ENCODE measurements at regions not wholly inside any gene's neighbourhood (a gene's known extent, or its start where the extent isn't known, plus 50 kb on each side); places are given as distances from the start of the nearest gene placed in this dataset.
A peak's percentile ranks its signal among the peaks of the same experiment; 100 is the strongest.

- no peaks in the 10 kb centered on the region for H3K4me1 ChIP-seq (replicated peaks)
- H3K36me3 ChIP-seq: no peaks in the 10 kb centered on the region
- H3K9me3 ChIP-seq: no peaks in the 10 kb centered on the region
- no peaks in the 10 kb centered on the region for H3K27me3 ChIP-seq (replicated peaks; ENCODE audit: insufficient read depth)
- 92% methylated on average over 2 of the region's 2 CpGs for WGBS
- no peak overlapping the region for H3K4me3 ChIP-seq
- no peak for DNase-seq (ENCODE audit: low spot score)
- intact Hi-C loops (cut with DNase I): no loop called here
- TF ChIP-seq, protein P1, sequence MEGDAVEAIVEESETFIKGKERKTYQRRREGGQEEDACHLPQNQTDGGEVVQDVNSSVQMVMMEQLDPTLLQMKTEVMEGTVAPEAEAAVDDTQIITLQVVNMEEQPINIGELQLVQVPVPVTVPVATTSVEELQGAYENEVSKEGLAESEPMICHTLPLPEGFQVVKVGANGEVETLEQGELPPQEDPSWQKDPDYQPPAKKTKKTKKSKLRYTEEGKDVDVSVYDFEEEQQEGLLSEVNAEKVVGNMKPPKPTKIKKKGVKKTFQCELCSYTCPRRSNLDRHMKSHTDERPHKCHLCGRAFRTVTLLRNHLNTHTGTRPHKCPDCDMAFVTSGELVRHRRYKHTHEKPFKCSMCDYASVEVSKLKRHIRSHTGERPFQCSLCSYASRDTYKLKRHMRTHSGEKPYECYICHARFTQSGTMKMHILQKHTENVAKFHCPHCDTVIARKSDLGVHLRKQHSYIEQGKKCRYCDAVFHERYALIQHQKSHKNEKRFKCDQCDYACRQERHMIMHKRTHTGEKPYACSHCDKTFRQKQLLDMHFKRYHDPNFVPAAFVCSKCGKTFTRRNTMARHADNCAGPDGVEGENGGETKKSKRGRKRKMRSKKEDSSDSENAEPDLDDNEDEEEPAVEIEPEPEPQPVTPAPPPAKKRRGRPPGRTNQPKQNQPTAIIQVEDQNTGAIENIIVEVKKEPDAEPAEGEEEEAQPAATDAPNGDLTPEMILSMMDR (IDR thresholded peaks at IDR 0.05): no peak
- TF ChIP-seq POLR2A (IDR thresholded peaks at IDR 0.05) (no peak), POLR2AphosphoS5 (IDR thresholded peaks at IDR 0.05) (no peak)
- H3K27ac ChIP-seq: no peak overlapping the region
Measured at GRCh38 chr12:92229381-92229780, 83.7 kb upstream of the BTG1 start.

- intact Hi-C loops (cut with DNase I): no loop called here
Measured at GRCh38 chr12:92226961-92227360, 81.3 kb upstream of the BTG1 start.

DNA sequence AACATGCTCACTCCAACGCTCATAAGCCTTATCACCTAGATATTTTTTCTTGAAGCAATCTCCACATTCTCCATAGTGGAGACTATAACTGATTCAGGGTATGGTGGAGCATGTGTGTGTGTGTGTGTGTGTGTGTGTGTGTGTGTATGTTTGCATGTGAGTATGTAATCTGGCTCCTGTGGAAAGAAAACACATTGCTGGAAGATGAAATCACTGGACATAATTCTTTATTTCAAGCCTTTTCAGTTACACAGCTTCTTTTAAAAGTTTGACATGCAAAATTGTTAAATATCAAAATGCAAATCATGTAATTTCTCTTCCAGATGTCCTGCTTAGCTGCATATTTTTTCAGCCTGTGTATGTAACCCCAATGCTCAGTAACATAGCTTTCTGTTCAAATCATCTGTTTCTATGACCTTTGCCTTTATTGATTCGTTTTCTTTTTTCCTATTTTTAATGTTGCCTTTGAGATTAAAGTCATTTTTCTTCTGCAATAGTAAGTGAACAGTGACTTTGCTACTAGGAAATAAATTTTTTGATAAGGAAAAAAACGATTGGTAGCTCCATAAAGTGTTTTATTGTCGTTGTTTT is 80.5 kb upstream of the BTG1 start:
- no peaks in the 10 kb centered on the region for H3K9me3 ChIP-seq
- intact Hi-C loops (cut with DNase I): no loop called here
- no peak overlapping the region for H3K4me3 ChIP-seq
- H3K4me1 ChIP-seq (replicated peaks): no peaks in the 10 kb centered on the region
- DNase-seq (ENCODE audit: low spot score): no peak
- 76% methylated on average over 4 of the region's 4 CpGs for WGBS
- H3K36me3 ChIP-seq: no peaks in the 10 kb centered on the region
- no peak overlapping the region for H3K27ac ChIP-seq
- TF ChIP-seq POLR2AphosphoS5 (IDR thresholded peaks at IDR 0.05) (no peak), POLR2A (IDR thresholded peaks at IDR 0.05) (no peak)
- TF ChIP-seq, protein P1 (IDR thresholded peaks at IDR 0.05): no peak
- H3K27me3 ChIP-seq (replicated peaks; ENCODE audit: insufficient read depth): no peaks in the 10 kb centered on the region

More at GRCh38 chr12:92226961-92227360, 81.3 kb upstream of the BTG1 start:
- TF ChIP-seq POLR2A (IDR thresholded peaks at IDR 0.05): no peak
- Histone ChIP-seq H3K27ac (no peak overlapping the region), H3K9me3 (no peaks in the 10 kb centered on the region), H3K36me3 (no peaks in the 10 kb centered on the region), H3K4me1 (replicated peaks) (no peaks in the 10 kb centered on the region), H3K27me3 (replicated peaks; ENCODE audit: insufficient read depth) (no peaks in the 10 kb centered on the region), H3K4me3 (no peak overlapping the region)
- DNase-seq (ENCODE audit: low spot score): no peak
- 79% methylated on average over 3 of the region's 3 CpGs for WGBS

DNA sequence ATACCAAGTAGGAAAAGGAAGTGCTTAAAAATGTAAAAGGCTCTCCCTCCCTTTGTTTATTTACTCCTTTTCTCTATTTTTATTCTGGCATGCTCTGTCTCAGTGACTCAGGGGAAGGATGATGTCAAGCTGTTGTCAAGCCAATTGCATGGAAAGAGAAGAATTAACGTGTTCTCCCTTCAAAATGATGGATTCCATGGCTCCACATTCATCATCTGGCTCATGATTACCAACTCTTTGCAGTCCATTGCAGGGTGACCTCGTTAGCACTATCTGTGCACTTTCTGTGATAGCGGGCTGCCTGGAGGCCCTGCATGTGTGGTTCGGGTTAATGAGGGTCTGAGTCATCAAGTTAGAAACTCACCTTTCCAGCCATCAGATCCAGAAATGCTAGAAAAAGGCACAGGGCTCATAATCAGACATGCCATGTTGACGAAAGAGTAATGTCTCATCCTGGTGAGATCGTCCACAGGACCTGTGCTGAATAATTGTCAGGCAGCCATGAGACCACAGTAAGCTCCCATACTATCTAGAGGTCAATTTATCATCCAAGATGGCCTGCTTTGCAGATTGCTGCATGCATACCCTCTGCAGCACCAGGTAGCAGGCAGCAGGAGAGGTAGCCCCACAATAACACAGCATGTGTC is 79.2 kb upstream of the BTG1 start:
- no peak overlapping the region for H3K27ac ChIP-seq
- no peak overlapping the region for H3K4me3 ChIP-seq
- no peaks in the 10 kb centered on the region for H3K4me1 ChIP-seq (replicated peaks)
- H3K9me3 ChIP-seq: no peaks in the 10 kb centered on the region
- intact Hi-C loops (cut with DNase I): no loop called here
- WGBS: 54% methylated on average over 6 of the region's 6 CpGs
- no peak for DNase-seq (ENCODE audit: low spot score)
- peak; percentile 15 for TF ChIP-seq POLR2AphosphoS5 (IDR thresholded peaks at IDR 0.05)
- TF ChIP-seq, protein P1 (IDR thresholded peaks at IDR 0.05): no peak
- no peaks in the 10 kb centered on the region for H3K27me3 ChIP-seq (replicated peaks; ENCODE audit: insufficient read depth)
- no peaks in the 10 kb centered on the region for H3K36me3 ChIP-seq

DNA sequence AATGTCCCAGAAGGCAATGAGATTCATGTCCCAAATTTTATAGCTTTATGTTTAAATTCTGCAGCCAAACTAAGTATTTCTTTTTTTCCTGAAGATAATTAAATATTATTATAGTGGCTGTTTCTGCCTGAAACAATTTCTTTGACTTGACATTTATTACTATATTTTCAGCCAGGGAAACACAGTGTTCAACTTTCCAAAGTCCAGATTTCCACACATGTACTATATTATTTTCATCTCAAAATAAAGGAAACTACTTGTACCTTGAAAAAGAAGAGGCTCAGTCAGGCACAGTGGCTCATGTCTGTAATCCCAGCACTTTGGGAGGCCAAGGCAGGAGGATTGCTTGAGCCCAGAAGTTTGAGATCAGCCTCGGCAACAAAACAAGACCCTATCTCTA is 77.8 kb upstream of the BTG1 start:
- DNase-seq (ENCODE audit: low spot score): no peak
- Histone ChIP-seq H3K27me3 (replicated peaks; ENCODE audit: insufficient read depth) (no peaks in the 10 kb centered on the region), H3K36me3 (no peaks in the 10 kb centered on the region), H3K27ac (no peak overlapping the region), H3K9me3 (no peaks in the 10 kb centered on the region), H3K4me3 (no peak overlapping the region), H3K4me1 (replicated peaks) (no peaks in the 10 kb centered on the region)
- WGBS: 67% methylated on average over 1 of the region's 1 CpG
- TF ChIP-seq POLR2A (IDR thresholded peaks at IDR 0.05): no peak
- no peak for TF ChIP-seq POLR2AphosphoS5 (IDR thresholded peaks at IDR 0.05)
- TF ChIP-seq, protein P1 (IDR thresholded peaks at IDR 0.05): no peak
- intact Hi-C loops (cut with DNase I): no loop called here
